Esophagus squamous epithelium (tissue), 5 donors: ENCODE measurements at regions not wholly inside any gene's neighbourhood (a gene's known extent, or its start where the extent isn't known, plus 50 kb on each side); places are given as distances from the start of the nearest gene placed in this dataset.

ENCODE experiments used
- DNase-seq: peaks from one replicate; lab custom pipeline; 2025; lab: John Stamatoyannopoulos, UW
- H3K27ac ChIP-seq, 4 donors: fragments of 200-600 bp; sonication (generic); one replicate each; pipeline ENCODE4 v1.5.1; 2016 to 2019; ENCODE audit warnings: mild to moderate bottlenecking in 1 of 4
- H3K27me3 ChIP-seq, 4 donors: fragments of 200-600 bp; sonication (generic); 1 replicate in 3 of 4; 2 replicates in 1 of 4; pipeline versions ENCODE4 v1.5.1 to v1.6.0; 2017 to 2021; ENCODE audit warnings: antibody characterized with exemption in 1 of 4
- H3K36me3 ChIP-seq, 3 donors: fragments of 200-600 bp; sonication (generic); one replicate each; pipeline ENCODE4 v1.5.1; 2016 to 2019
- H3K4me1 ChIP-seq, 3 donors: fragments of 200-600 bp; sonication (generic); one replicate each; pipeline ENCODE4 v1.5.1; 2017 to 2019
- H3K4me3 ChIP-seq, 4 donors: fragments of 200-600 bp; sonication (generic); 1 replicate in 3 of 4; 2 replicates in 1 of 4; pipeline ENCODE4 v1.5.1; 2016 to 2019; ENCODE audit warnings: mild to moderate bottlenecking in 2 of 4, moderate library complexity in 1 of 4
- H3K9me3 ChIP-seq, 3 donors: fragments of 200-600 bp; sonication (generic); one replicate each; pipeline ENCODE4 v1.5.1; 2016 to 2019
- POLR2A ChIP-seq, 4 donors: fragments of 450-650 bp; IDR thresholded peaks; one replicate each; pipeline ENCODE4 v1.6.1; 2017; ENCODE audit warnings: antibody characterized with exemption in 4 of 4, mild to moderate bottlenecking in 4 of 4, moderate library complexity in 3 of 4
- WGBS, 2 donors: methylation state at CpG; one replicate each; pipeline ENCODE4 v1.1.5; 2018; 5-methylcytosine and 5-hydroxymethylcytosine counted together
- intact Hi-C: fragments of 100-400 bp; cut with DNase I; formaldehyde crosslinking; loops from one replicate; pipeline ENCODE4 v1.15.0; 2022
- TF ChIP-seq, protein P1 (sequence below), 6 experiments: fragments of 450-650 bp in 4 of 6; fragments of 200-600 bp in 2 of 6; sonication (generic) in 2 of 6; IDR thresholded peaks; one replicate each; pipeline ENCODE4 v1.5.1; 2016 to 2019; ENCODE audit warnings: antibody characterized with exemption in 6 of 6, mild to moderate bottlenecking in 4 of 6, moderate library complexity in 4 of 6
- donor health status: DM: yes; HTN: yes; CAD: no.

DNA sequence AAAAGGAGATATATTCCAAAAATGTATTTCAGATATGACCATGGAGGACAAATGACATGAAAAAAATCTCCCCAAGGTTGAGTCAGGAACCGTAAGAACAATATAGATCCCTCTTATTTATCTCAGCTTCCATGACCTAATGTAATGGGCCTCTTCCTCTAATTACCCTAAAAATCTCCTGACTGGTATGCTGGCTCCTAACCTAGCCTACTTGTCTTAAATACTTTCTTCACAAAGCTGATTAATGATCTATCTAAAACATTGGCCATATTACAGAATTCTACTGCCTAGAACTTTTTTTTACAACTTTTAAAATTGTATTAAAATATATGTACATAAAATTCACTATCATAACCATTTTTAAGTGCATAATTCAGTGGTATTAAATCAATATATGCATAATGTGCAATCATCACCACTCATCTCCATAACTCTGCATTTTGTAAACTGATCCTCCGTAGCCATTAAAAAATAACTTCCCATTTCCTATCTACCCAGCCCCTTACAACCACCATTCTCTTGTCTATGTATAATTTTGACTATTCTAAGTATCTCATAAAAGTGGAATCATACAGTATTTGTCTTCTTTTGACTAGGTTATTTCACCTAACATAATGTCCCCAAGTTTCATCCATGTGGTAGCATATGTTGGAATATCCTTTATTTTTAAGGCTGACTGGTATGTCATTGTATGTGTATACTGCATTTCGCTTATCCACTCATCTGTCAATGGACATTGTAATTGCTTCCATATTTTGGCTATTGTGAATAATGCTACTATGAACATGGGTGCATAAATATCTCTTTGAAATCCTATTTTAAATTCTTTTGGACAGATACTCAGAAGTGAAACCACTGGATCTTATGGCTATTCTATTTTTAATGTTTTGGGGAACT is 464.6 kb downstream of the ADAMTS20 start:
- intact Hi-C loops: no loop called here
- WGBS, 2 donors: 77 to 79% methylated on average over 3 of the region's 3 CpGs
- Histone ChIP-seq H3K36me3 (no peaks in the 10 kb centered on the region), H3K4me3 (no peak overlapping the region), H3K4me1 (no peaks in the 10 kb centered on the region), H3K27me3 (no peaks in the 10 kb centered on the region), H3K27ac (no peak overlapping the region), H3K9me3 (peaks cover 0 to 7% (median 0%) of the 10 kb centered on the region in 3 donors)
- DNase-seq: no peak
- TF ChIP-seq, protein P1, sequence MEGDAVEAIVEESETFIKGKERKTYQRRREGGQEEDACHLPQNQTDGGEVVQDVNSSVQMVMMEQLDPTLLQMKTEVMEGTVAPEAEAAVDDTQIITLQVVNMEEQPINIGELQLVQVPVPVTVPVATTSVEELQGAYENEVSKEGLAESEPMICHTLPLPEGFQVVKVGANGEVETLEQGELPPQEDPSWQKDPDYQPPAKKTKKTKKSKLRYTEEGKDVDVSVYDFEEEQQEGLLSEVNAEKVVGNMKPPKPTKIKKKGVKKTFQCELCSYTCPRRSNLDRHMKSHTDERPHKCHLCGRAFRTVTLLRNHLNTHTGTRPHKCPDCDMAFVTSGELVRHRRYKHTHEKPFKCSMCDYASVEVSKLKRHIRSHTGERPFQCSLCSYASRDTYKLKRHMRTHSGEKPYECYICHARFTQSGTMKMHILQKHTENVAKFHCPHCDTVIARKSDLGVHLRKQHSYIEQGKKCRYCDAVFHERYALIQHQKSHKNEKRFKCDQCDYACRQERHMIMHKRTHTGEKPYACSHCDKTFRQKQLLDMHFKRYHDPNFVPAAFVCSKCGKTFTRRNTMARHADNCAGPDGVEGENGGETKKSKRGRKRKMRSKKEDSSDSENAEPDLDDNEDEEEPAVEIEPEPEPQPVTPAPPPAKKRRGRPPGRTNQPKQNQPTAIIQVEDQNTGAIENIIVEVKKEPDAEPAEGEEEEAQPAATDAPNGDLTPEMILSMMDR (IDR thresholded peaks at IDR 0.05): no peak
- TF ChIP-seq POLR2A (IDR thresholded peaks at IDR 0.05): no peak

DNA sequence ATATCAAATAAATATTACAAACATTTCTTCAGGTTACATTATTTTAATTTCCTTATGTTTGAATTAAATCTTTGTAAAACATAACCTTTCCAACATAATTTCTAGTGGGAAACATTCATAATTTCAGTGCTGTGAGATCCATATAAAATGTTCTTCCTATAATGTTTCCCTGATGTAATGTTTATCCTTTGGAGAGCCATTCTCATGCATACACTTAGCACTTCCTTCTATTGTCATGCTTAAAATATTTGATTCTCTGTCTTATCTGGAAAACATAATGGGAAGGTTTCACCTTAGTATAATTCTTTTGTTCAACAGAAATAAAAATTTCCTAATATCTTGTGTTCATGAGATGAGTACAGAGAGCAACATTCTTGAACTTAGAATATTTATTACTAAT is 472.5 kb downstream of the ADAMTS20 start:
- intact Hi-C loops: no loop called here
- no peak for DNase-seq
- Histone ChIP-seq H3K9me3 (no peaks in the 10 kb centered on the region), H3K36me3 (no peaks in the 10 kb centered on the region), H3K4me3 (no peak overlapping the region), H3K4me1 (no peaks in the 10 kb centered on the region), H3K27ac (no peak overlapping the region), H3K27me3 (no peaks in the 10 kb centered on the region)
- no peak for TF ChIP-seq POLR2A (IDR thresholded peaks at IDR 0.05)
- TF ChIP-seq, protein P1 (IDR thresholded peaks at IDR 0.05): no peak

DNA sequence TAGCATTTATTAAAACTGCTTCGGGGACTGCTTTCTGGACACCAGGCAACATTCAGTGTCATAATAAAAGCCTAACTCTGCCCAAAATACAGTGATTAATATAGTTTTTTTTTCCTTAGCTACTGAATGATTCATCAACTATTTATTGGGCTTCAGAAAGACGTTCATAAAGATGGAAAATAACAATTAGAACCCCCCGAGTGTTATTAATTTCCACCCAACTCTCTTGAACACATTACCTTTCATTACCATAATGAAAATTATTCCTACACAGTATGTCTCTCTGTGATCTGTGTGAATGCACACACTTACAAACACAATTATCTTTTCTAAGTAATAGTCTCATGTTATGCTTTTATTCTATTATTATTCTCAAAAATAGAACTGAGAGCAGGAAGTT is 473.0 kb downstream of the ADAMTS20 start:
- Histone ChIP-seq H3K4me1 (no peaks in the 10 kb centered on the region), H3K27ac (no peak overlapping the region), H3K4me3 (no peak overlapping the region), H3K9me3 (no peaks in the 10 kb centered on the region), H3K36me3 (no peaks in the 10 kb centered on the region), H3K27me3 (no peaks in the 10 kb centered on the region)
- no peak for DNase-seq
- TF ChIP-seq, protein P1 (IDR thresholded peaks at IDR 0.05): no peak
- TF ChIP-seq POLR2A (IDR thresholded peaks at IDR 0.05): no peak
- intact Hi-C loops: no loop called here
- WGBS, 2 donors: 45 to 47% methylated on average over 3 of the region's 3 CpGs

DNA sequence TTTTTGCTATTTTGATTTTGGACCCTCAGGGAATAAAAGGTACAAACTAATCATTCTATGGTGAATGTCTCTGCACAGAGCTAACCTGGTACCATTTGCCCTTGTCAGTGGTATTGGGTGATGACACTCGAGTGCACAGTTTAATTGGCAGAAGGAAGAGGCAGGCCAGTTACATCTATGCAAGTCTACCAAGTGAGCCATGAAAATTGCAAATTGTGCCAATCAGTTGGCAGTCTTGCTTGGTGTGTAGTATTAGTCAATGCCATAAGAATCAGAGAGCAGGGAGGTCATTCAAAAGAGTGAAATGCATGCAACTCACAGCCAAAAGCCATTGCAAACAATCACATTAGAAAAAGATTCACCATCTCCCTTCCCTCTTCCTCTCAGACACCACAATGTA is 479.6 kb downstream of the ADAMTS20 start:
- 67% methylated on average over 1 of the region's 1 CpG; no CpG with 5 or more reads in 1 of the 2 donors for WGBS, 2 donors
- Histone ChIP-seq H3K27me3 (no peaks in the 10 kb centered on the region), H3K9me3 (no peaks in the 10 kb centered on the region), H3K4me1 (no peaks in the 10 kb centered on the region), H3K27ac (no peak overlapping the region), H3K4me3 (no peak overlapping the region), H3K36me3 (no peaks in the 10 kb centered on the region)
- no peak for DNase-seq
- no peak for TF ChIP-seq POLR2A (IDR thresholded peaks at IDR 0.05)
- TF ChIP-seq, protein P1 (IDR thresholded peaks at IDR 0.05): no peak
- intact Hi-C loops: no loop called here

DNA sequence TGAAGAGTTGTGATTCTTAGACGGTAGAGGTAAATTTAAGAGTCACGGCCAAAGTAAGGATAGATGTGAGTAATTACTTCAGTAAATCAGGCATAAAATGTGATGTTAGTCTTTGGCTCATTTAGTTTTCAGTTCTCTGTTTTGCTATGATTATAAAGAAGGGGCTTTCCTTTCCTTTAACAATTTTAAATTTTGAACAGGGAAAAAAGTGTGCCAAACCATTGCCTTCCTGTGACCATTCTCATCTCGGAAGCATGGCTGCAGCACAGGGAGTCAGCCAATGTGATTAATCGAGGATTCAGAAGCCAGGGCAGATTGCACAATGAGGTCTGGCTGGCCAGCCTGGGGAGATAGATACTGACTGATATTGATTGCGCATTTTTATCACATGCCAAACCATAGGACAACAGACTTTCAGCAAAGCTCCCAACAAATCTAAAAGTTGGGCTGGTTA is 480.2 kb upstream of the PRICKLE1 start:
- no peak for DNase-seq
- Histone ChIP-seq H3K4me1 (no peaks in the 10 kb centered on the region), H3K36me3 (no peaks in the 10 kb centered on the region), H3K27ac (no peak overlapping the region), H3K27me3 (no peaks in the 10 kb centered on the region), H3K4me3 (no peak overlapping the region), H3K9me3 (no peaks in the 10 kb centered on the region)
- intact Hi-C loops: no loop called here
- WGBS, 2 donors: 59 to 79% methylated on average over 5 of the region's 5 CpGs
- TF ChIP-seq, protein P1 (IDR thresholded peaks at IDR 0.05): no peak
- no peak for TF ChIP-seq POLR2A (IDR thresholded peaks at IDR 0.05)
